Panc1 (cell line): ENCODE measurements at regions not wholly inside any gene's neighbourhood (a gene's known extent, or its start where the extent isn't known, plus 50 kb on each side); places are given as distances from the start of the nearest gene placed in this dataset.

ENCODE experiments used
- CTCF ChIP-seq: fragments of 450-650 bp; IDR thresholded peaks from 2 replicates; pipeline ENCODE4 v1.5.1; 2017; ENCODE audit warnings: mild to moderate bottlenecking
- POLR2AphosphoS5 ChIP-seq: IDR thresholded peaks from 2 replicates; pipeline ENCODE4 v1.6.1; 2012; ENCODE audit warnings: mild to moderate bottlenecking, low read depth, low read length, moderate library complexity
- SIN3A ChIP-seq: IDR thresholded peaks from 2 replicates; pipeline ENCODE4 v1.6.1; 2012; ENCODE audit warnings: low read depth, mild to moderate bottlenecking, low read length, moderate library complexity, borderline replicate concordance; ENCODE audit not compliant: insufficient read depth
- TCF7L2 ChIP-seq: IDR thresholded peaks from 2 replicates; pipeline ENCODE4 v1.6.1; 2011; ENCODE audit warnings: mild to moderate bottlenecking, low read depth, low read length, inconsistent platforms
- TF ChIP-seq, protein P1 (sequence below), 2 experiments: IDR thresholded peaks; 2 replicates each; pipeline ENCODE4 v1.6.1; 2011 to 2012; ENCODE audit warnings: low read depth in 2 of 2, control low read depth in 1 of 2, low read length in 1 of 2, mild to moderate bottlenecking in 1 of 2, moderate library complexity in 1 of 2; ENCODE audit not compliant: insufficient read depth in 1 of 2

DNA sequence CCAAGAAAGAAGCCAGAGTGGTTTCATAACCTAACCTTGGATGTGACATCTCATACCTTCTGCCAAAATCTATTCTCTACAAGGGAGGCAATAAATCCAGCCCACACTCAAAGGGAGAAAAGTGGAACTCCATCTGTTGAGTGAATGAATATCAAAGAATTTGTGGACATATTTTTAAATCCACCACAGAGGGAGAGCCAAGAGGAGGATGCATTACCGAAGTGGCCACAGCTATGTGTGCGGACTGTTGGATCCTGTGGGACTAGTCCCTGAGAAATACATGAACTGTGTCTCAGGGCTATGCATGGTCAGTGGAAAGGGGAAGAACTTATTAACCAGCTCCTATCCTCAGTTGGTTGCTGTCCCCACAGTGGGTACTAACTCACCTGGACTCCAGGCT, 273.9 kb downstream of the NUAK1 start:
- no peak for TF ChIP-seq CTCF
- TF ChIP-seq, protein P1, sequence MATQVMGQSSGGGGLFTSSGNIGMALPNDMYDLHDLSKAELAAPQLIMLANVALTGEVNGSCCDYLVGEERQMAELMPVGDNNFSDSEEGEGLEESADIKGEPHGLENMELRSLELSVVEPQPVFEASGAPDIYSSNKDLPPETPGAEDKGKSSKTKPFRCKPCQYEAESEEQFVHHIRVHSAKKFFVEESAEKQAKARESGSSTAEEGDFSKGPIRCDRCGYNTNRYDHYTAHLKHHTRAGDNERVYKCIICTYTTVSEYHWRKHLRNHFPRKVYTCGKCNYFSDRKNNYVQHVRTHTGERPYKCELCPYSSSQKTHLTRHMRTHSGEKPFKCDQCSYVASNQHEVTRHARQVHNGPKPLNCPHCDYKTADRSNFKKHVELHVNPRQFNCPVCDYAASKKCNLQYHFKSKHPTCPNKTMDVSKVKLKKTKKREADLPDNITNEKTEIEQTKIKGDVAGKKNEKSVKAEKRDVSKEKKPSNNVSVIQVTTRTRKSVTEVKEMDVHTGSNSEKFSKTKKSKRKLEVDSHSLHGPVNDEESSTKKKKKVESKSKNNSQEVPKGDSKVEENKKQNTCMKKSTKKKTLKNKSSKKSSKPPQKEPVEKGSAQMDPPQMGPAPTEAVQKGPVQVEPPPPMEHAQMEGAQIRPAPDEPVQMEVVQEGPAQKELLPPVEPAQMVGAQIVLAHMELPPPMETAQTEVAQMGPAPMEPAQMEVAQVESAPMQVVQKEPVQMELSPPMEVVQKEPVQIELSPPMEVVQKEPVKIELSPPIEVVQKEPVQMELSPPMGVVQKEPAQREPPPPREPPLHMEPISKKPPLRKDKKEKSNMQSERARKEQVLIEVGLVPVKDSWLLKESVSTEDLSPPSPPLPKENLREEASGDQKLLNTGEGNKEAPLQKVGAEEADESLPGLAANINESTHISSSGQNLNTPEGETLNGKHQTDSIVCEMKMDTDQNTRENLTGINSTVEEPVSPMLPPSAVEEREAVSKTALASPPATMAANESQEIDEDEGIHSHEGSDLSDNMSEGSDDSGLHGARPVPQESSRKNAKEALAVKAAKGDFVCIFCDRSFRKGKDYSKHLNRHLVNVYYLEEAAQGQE (IDR thresholded peaks at IDR 0.05; ENCODE audit: insufficient read depth in 1 of 2, low read depth in 2 of 2, low read length in 1 of 2) = no peak
- no peak for TF ChIP-seq POLR2AphosphoS5
- no peak for TF ChIP-seq TCF7L2
- no peak for TF ChIP-seq SIN3A
